Breast epithelium (tissue), 3 donors: ENCODE measurements at regions not wholly inside any gene's neighbourhood (a gene's known extent, or its start where the extent isn't known, plus 50 kb on each side); places are given as distances from the start of the nearest gene placed in this dataset.

ENCODE experiments used
- CTCF ChIP-seq, 3 donors: fragments of 450-650 bp; IDR thresholded peaks; one replicate each; pipeline ENCODE4 v1.5.1; 2016 to 2017; ENCODE audit warnings: antibody characterized with exemption in 3 of 3, mild to moderate bottlenecking in 3 of 3, moderate library complexity in 3 of 3
- POLR2A ChIP-seq: fragments of 450-650 bp; IDR thresholded peaks from one replicate; pipeline ENCODE4 v1.6.1; 2016; ENCODE audit warnings: antibody characterized with exemption, mild to moderate bottlenecking, moderate library complexity

- no peak for TF ChIP-seq POLR2A
- TF ChIP-seq CTCF (IDR thresholded peaks at IDR 0.05), result no peak
These were observed 786.3 kb downstream of the SOCS6 start for GRCh38 chr18:71075147-71075546.
